ENCODE measurements at regions not wholly inside any gene's neighbourhood (a gene's known extent, or its start where the extent isn't known, plus 50 kb on each side); places are given as distances from the start of the nearest gene placed in this dataset.

- ATAC-seq (ENCODE audit: low FRiP score in 2 of 2) (no peak), DNase-seq (no peak)
- WGBS, 2 donors, result 77 to 78% methylated on average over 6 of the region's 6 CpGs
- Histone ChIP-seq H3K9me3 (no peaks in the 10 kb centered on the region), H3K4me3 (no peak overlapping the region), H3K4me1 (no peaks in the 10 kb centered on the region), H3K36me3 (no peaks in the 10 kb centered on the region), H3K27me3 (no peaks in the 10 kb centered on the region), H3K27ac (no peak overlapping the region)
- no peak for TF ChIP-seq EP300 (IDR thresholded peaks at IDR 0.05)
- TF ChIP-seq CTCF (IDR thresholded peaks at IDR 0.05), result no peak
- no peak for TF ChIP-seq POLR2AphosphoS5 (IDR thresholded peaks at IDR 0.05)
- TF ChIP-seq POLR2A (IDR thresholded peaks at IDR 0.05), result no peak
These were observed 394.3 kb upstream of the TRAM1L1 start for GRCh38 chr4:117479673-117480072.

GRCh38 chr4:117481742-117482141 is 396.4 kb upstream of the TRAM1L1 start:
- TF ChIP-seq EP300 (IDR thresholded peaks at IDR 0.05), result no peak
- TF ChIP-seq POLR2A (IDR thresholded peaks at IDR 0.05), result no peak
- no peak for TF ChIP-seq CTCF (IDR thresholded peaks at IDR 0.05)
- no peak for TF ChIP-seq POLR2AphosphoS5 (IDR thresholded peaks at IDR 0.05)
- Histone ChIP-seq H3K27me3 (no peaks in the 10 kb centered on the region), H3K4me1 (no peaks in the 10 kb centered on the region), H3K4me3 (no peak overlapping the region), H3K36me3 (no peaks in the 10 kb centered on the region), H3K9me3 (no peaks in the 10 kb centered on the region), H3K27ac (no peak overlapping the region)
- DNase-seq (no peak), ATAC-seq (ENCODE audit: low FRiP score in 2 of 2) (no peak)
- 69 to 72% methylated on average over 3 of the region's 3 CpGs for WGBS, 2 donors

GRCh38 chr4:117488692-117489091 is 403.3 kb upstream of the TRAM1L1 start:
- Histone ChIP-seq H3K4me3 (no peak overlapping the region), H3K27me3 (no peaks in the 10 kb centered on the region), H3K4me1 (no peaks in the 10 kb centered on the region), H3K27ac (no peak overlapping the region), H3K36me3 (no peaks in the 10 kb centered on the region), H3K9me3 (no peaks in the 10 kb centered on the region)
- TF ChIP-seq POLR2A (IDR thresholded peaks at IDR 0.05) (no peak), CTCF (IDR thresholded peaks at IDR 0.05) (no peak), POLR2AphosphoS5 (IDR thresholded peaks at IDR 0.05) (no peak)
- no peak for DNase-seq
- ATAC-seq (ENCODE audit: low FRiP score in 2 of 2), result no peak
- 87 to 88% methylated on average over 7 of the region's 7 CpGs for WGBS, 2 donors

DNA sequence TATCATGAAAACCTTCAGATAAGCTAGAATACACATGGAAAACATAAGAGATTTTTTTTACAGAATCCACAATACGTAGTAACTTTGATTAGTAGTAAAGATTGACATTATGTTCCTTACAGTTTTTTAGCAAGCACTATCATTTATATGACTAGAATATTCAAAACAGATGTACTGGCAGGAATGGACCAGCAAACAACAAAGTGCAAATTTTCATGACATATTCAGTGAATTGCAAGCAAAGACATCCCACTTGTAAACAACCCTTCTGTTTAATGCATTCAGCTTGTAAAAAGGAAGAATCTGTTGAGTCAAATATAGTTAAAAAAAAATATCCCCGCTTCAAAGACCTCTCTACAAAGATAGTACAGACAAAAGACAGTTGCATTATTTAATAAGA is 403.7 kb upstream of the TRAM1L1 start:
- Histone ChIP-seq H3K27ac (no peak overlapping the region), H3K27me3 (no peaks in the 10 kb centered on the region), H3K9me3 (no peaks in the 10 kb centered on the region), H3K36me3 (no peaks in the 10 kb centered on the region), H3K4me3 (no peak overlapping the region), H3K4me1 (no peaks in the 10 kb centered on the region)
- no peak for ATAC-seq (ENCODE audit: low FRiP score in 2 of 2)
- 85 to 94% methylated on average over 2 of the region's 2 CpGs for WGBS, 2 donors
- no peak for DNase-seq
- no peak for TF ChIP-seq POLR2AphosphoS5 (IDR thresholded peaks at IDR 0.05)
- TF ChIP-seq EP300 (IDR thresholded peaks at IDR 0.05), result no peak
- TF ChIP-seq CTCF (IDR thresholded peaks at IDR 0.05), result no peak
- TF ChIP-seq POLR2A (IDR thresholded peaks at IDR 0.05), result no peak

GRCh38 chr4:117491516-117491915 is 406.1 kb upstream of the TRAM1L1 start:
- Histone ChIP-seq H3K27me3 (no peaks in the 10 kb centered on the region), H3K27ac (no peak overlapping the region), H3K4me3 (no peak overlapping the region), H3K36me3 (no peaks in the 10 kb centered on the region), H3K4me1 (no peaks in the 10 kb centered on the region), H3K9me3 (no peaks in the 10 kb centered on the region)
- TF ChIP-seq POLR2AphosphoS5 (IDR thresholded peaks at IDR 0.05) (no peak), POLR2A (IDR thresholded peaks at IDR 0.05) (no peak), EP300 (IDR thresholded peaks at IDR 0.05) (no peak), CTCF (IDR thresholded peaks at IDR 0.05) (no peak)
- ATAC-seq (ENCODE audit: low FRiP score in 2 of 2) (no peak), DNase-seq (no peak)
- 64 to 74% methylated on average over 3 of the region's 3 CpGs for WGBS, 2 donors
